DOHH2 (cell line): ENCODE measurements at regions not wholly inside any gene's neighbourhood (a gene's known extent, or its start where the extent isn't known, plus 50 kb on each side); places are given as distances from the start of the nearest gene placed in this dataset.

Experiments
- H3F3A ChIP-seq: fragments of 200-600 bp; sonication (generic), shearing (Covaris generic); 2 replicates; pipeline ENCODE4 v1.6.0; 2016; ENCODE audit warnings: antibody characterized with exemption, mild to moderate bottlenecking; ENCODE audit not compliant: control insufficient read depth, insufficient read depth
- H3K27ac ChIP-seq: fragments of 200-600 bp; sonication (generic); 2 replicates; pipeline ENCODE4 v1.5.1; 2014; ENCODE audit warnings: low read depth, mild to moderate bottlenecking, low read length, moderate library complexity
- H3K27me3 ChIP-seq: fragments of 200-600 bp; sonication (generic); 2 replicates; pipeline ENCODE4 v1.6.1; 2014; ENCODE audit warnings: mild to moderate bottlenecking, low read length, mixed read lengths; ENCODE audit not compliant: control insufficient read depth
- H3K36me3 ChIP-seq: fragments of 200-600 bp; sonication (generic); 2 replicates; pipeline ENCODE4 v1.6.1; 2014; ENCODE audit warnings: mild to moderate bottlenecking, low read length, moderate library complexity, mixed read lengths; ENCODE audit not compliant: control insufficient read depth
- H3K4me1 ChIP-seq: fragments of 200-600 bp; sonication (generic); 2 replicates; pipeline ENCODE4 v1.6.1; 2014; ENCODE audit warnings: mild to moderate bottlenecking, low read length, mixed read lengths; ENCODE audit not compliant: control insufficient read depth
- H3K4me2 ChIP-seq: fragments of 200-600 bp; sonication (generic); 2 replicates; pipeline ENCODE4 v1.6.0; 2014; ENCODE audit warnings: mild to moderate bottlenecking, low read length, moderate library complexity
- H3K4me3 ChIP-seq: fragments of 200-600 bp; sonication (generic); 2 replicates; pipeline ENCODE4 v1.5.1; 2014; ENCODE audit warnings: mild to moderate bottlenecking, low read length, mixed read lengths
- H3K79me2 ChIP-seq: fragments of 200-600 bp; sonication (generic); 2 replicates; pipeline ENCODE4 v1.6.1; 2014; ENCODE audit warnings: mild to moderate bottlenecking, low read length, mixed read lengths; ENCODE audit not compliant: control insufficient read depth
- H3K9me2 ChIP-seq: fragments of 200-600 bp; sonication (generic); replicated peaks from 2 replicates; pipeline ENCODE4 v1.6.1; 2014; ENCODE audit warnings: mild to moderate bottlenecking, low read length, mixed read lengths; ENCODE audit not compliant: control insufficient read depth
- H3K9me3 ChIP-seq: fragments of 200-600 bp; sonication (generic); 2 replicates; pipeline ENCODE4 v1.6.1; 2014; ENCODE audit warnings: antibody characterized with exemption, low read length, mixed read lengths; ENCODE audit not compliant: control insufficient read depth, insufficient read depth
- H4K20me1 ChIP-seq: fragments of 200-600 bp; sonication (generic); 2 replicates; pipeline ENCODE4 v1.6.0; 2014; ENCODE audit warnings: low read depth, mild to moderate bottlenecking, antibody characterized with exemption, low read length, moderate library complexity; ENCODE audit not compliant: control insufficient read depth, insufficient read depth
- CTCF ChIP-seq: fragments of 200-600 bp; sonication (generic); IDR thresholded peaks from one replicate; pipeline ENCODE4 v1.5.1; 2014; ENCODE audit warnings: antibody characterized with exemption, mild to moderate bottlenecking, low read depth, low read length; ENCODE audit not compliant: poor library complexity, severe bottlenecking
- EZH2phosphoT487 ChIP-seq: fragments of 200-600 bp; sonication (generic); IDR thresholded peaks from 2 replicates; pipeline ENCODE4 v1.6.1; 2017; ENCODE audit warnings: borderline replicate concordance, mild to moderate bottlenecking, antibody characterized with exemption, low read length, moderate library complexity, mixed read lengths

- Histone ChIP-seq H3K27me3 (no peaks in the 10 kb centered on the region), H3K4me1 (no peaks in the 10 kb centered on the region), H3K36me3 (no peaks in the 10 kb centered on the region), H3K9me2 (no peaks in the 10 kb centered on the region), H3F3A (no peaks in the 10 kb centered on the region), H4K20me1 (no peaks in the 10 kb centered on the region), H3K79me2 (no peaks in the 10 kb centered on the region), H3K9me3 (no peaks in the 10 kb centered on the region), H3K27ac (no peak overlapping the region), H3K4me2 (no peak overlapping the region), H3K4me3 (no peak overlapping the region)
- TF ChIP-seq CTCF (no peak), EZH2phosphoT487 (no peak)
Observed at GRCh38 chr11:31926106-31926505, 115.0 kb upstream of the PAX6 start.

GRCh38 chr11:31922450-31922849, 111.3 kb upstream of the PAX6 start:
- Histone ChIP-seq H4K20me1 (no peaks in the 10 kb centered on the region), H3K36me3 (no peaks in the 10 kb centered on the region), H3K4me3 (no peak overlapping the region), H3K4me2 (no peak overlapping the region), H3K4me1 (no peaks in the 10 kb centered on the region), H3F3A (no peaks in the 10 kb centered on the region), H3K79me2 (no peaks in the 10 kb centered on the region), H3K27ac (no peak overlapping the region), H3K27me3 (no peaks in the 10 kb centered on the region), H3K9me3 (no peaks in the 10 kb centered on the region), H3K9me2 (no peaks in the 10 kb centered on the region)
- no peak for TF ChIP-seq EZH2phosphoT487
- no peak for TF ChIP-seq CTCF

DNA sequence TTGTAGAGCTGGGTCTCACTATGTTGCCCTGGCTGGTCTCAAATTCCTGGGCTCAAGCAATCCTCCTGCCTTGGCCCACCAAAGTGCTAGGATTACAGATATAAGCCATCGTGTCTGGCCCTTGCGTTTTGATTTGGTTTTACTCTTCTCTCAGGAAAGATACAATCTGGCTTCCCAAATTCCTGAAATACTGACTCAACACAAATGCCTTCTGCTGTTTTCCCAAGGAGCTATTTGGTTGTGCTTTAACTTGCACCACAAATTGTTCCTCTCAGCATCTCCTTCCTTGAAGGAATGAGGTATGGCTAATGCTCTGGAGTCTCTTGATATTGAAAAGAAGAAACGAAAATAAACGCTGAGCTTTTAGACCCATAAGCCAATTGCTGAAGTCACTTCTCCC, 110.0 kb upstream of the PAX6 start:
- TF ChIP-seq EZH2phosphoT487 = no peak
- TF ChIP-seq CTCF = no peak
- H4K20me1 ChIP-seq = no peaks in the 10 kb centered on the region
- no peaks in the 10 kb centered on the region for H3K4me1 ChIP-seq
- H3K27me3 ChIP-seq = no peaks in the 10 kb centered on the region
- H3K9me2 ChIP-seq = no peaks in the 10 kb centered on the region
- no peak overlapping the region for H3K4me2 ChIP-seq
- H3K36me3 ChIP-seq = no peaks in the 10 kb centered on the region
- H3K79me2 ChIP-seq = no peaks in the 10 kb centered on the region
- no peaks in the 10 kb centered on the region for H3F3A ChIP-seq
- no peaks in the 10 kb centered on the region for H3K9me3 ChIP-seq
- H3K4me3 ChIP-seq = no peak overlapping the region
- no peak overlapping the region for H3K27ac ChIP-seq

DNA sequence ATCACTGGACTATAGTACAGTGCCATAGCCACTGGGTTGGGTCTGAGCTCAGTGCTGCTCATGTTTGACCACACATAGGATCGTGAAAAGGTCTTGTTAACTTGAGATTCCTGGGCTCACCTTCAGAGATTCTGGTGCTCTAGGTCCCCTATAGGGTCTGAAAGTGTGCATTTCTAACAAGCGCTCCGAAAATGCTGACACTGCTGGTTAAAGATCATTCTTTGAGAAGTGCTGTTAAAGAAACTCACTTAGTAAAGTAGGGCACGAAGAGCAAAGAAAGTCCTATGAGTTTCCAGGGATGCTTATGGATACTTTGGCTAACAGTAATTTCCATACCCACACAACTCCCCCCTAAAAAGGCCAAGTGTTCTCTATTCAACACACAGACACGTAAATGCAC, 108.1 kb upstream of the PAX6 start:
- no peaks in the 10 kb centered on the region for H3K4me1 ChIP-seq
- no peak overlapping the region for H3K4me3 ChIP-seq
- H3K9me2 ChIP-seq = no peaks in the 10 kb centered on the region
- H3K27ac ChIP-seq = no peak overlapping the region
- H3K36me3 ChIP-seq = no peaks in the 10 kb centered on the region
- H4K20me1 ChIP-seq = no peaks in the 10 kb centered on the region
- TF ChIP-seq CTCF = no peak
- no peak for TF ChIP-seq EZH2phosphoT487
- no peaks in the 10 kb centered on the region for H3K27me3 ChIP-seq
- H3K9me3 ChIP-seq = no peaks in the 10 kb centered on the region
- H3K4me2 ChIP-seq = no peak overlapping the region
- no peaks in the 10 kb centered on the region for H3F3A ChIP-seq
- no peaks in the 10 kb centered on the region for H3K79me2 ChIP-seq
